Mesothelial cell of epicardium (in vitro differentiated cells): ENCODE measurements at regions not wholly inside any gene's neighbourhood (a gene's known extent, or its start where the extent isn't known, plus 50 kb on each side); places are given as distances from the start of the nearest gene placed in this dataset.

Experiments used
- DNase-seq, 2 experiments: peaks; one replicate each; pipeline ENCODE4 v3.0.0; 2021; ENCODE audit warnings: low spot score in 2 of 2; ENCODE audit not compliant: unreplicated experiment in 2 of 2
- H3K27ac Mint-ChIP-seq: 2 replicates; pipeline ENCODE4 v1.8.0; 2021; ENCODE audit warnings: mixed read lengths
- H3K27me3 Mint-ChIP-seq: 2 replicates; pipeline ENCODE4 v1.8.0; 2021; ENCODE audit warnings: low read depth, mixed read lengths
- H3K36me3 Mint-ChIP-seq: 2 replicates; pipeline ENCODE4 v1.8.0; 2021; ENCODE audit warnings: mixed read lengths
- H3K4me1 Mint-ChIP-seq: 2 replicates; pipeline ENCODE4 v1.8.0; 2021; ENCODE audit warnings: mixed read lengths
- H3K4me3 Mint-ChIP-seq: 2 replicates; pipeline ENCODE4 v1.8.0; 2021; ENCODE audit warnings: mild to moderate bottlenecking, moderate library complexity, mixed read lengths
- H3K9me3 Mint-ChIP-seq: 2 replicates; pipeline ENCODE4 v1.8.0; 2021; ENCODE audit warnings: mixed read lengths
- TF ChIP-seq, protein P1 (sequence below): fragments of 200-600 bp; sonication (generic); IDR thresholded peaks from one replicate; pipeline ENCODE4 v1.5.0; 2021; ENCODE audit warnings: antibody characterized with exemption; ENCODE audit not compliant: unreplicated experiment

DNA sequence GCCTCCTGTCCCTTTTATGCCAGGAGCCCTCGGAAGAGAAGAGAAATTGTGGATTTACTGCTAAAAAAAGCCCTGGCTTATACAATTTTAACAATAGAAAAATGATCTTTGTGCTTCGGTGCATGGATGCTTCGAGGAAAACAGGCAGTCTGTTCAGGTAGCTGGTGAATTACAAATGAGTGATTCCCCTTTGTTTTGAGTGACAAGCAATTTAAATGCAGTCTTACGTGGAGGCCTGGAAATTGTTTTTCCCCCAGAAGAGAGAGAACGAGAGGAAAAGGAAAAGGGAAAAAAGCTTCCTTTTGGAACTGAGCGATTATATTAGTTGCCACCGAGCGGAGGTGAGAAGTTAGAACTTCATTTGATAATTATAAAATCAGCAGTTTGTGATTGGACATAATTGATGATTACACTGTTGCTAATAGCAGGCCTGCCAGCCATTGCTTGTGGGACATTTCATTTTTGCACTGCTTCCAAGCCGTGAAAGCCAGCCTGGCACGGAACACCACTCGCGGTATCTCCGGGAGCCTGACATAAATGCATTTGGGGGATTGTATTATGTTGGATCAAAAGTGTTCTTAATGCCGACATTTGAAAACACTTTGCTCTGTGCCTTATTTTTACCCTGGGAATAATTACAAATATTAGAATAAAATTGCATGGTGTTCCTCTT, 117.7 kb downstream of the PHETA1 start:
- Mint-ChIP-seq H3K4me3 (no peak overlapping the region), H3K27me3 (peaks cover 21% of the 10 kb centered on the region), H3K27ac (no peak overlapping the region), H3K4me1 (peaks cover 12% of the 10 kb centered on the region), H3K9me3 (peaks cover under 1% of the 10 kb centered on the region), H3K36me3 (peaks cover 2% of the 10 kb centered on the region)
- TF ChIP-seq, protein P1, sequence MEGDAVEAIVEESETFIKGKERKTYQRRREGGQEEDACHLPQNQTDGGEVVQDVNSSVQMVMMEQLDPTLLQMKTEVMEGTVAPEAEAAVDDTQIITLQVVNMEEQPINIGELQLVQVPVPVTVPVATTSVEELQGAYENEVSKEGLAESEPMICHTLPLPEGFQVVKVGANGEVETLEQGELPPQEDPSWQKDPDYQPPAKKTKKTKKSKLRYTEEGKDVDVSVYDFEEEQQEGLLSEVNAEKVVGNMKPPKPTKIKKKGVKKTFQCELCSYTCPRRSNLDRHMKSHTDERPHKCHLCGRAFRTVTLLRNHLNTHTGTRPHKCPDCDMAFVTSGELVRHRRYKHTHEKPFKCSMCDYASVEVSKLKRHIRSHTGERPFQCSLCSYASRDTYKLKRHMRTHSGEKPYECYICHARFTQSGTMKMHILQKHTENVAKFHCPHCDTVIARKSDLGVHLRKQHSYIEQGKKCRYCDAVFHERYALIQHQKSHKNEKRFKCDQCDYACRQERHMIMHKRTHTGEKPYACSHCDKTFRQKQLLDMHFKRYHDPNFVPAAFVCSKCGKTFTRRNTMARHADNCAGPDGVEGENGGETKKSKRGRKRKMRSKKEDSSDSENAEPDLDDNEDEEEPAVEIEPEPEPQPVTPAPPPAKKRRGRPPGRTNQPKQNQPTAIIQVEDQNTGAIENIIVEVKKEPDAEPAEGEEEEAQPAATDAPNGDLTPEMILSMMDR: no peak
- no peak for DNase-seq

DNA sequence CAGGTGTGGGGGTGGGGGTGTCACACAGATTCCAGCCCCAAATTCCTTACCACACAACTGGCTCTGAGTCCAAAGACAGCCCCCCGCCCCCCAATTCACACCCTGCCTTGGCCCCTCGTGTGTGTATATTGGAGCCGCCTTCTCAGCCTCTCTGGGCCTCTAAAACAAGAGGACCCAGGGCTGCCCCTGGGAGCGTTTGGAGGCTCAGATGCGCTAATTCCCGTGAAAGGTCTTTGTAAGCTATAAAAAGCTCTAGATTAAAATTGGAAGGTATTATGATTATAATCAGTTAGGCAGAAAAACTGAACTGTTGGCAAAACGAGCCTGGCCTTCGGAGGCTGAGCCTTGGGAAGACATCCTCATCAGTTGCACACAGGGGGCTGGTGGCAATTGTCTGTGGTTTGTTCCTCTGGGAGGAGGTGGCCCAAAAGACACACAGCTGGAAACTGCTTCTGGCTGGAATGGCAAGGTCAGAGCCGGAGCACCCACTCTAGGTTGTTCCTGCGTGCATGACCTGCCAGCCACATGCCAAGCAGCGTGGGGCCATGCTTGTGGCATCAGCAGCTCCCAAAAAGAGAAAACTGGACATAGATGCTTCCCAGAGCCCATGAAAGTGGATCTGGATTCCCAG, 118.5 kb downstream of the PHETA1 start:
- H3K36me3 Mint-ChIP-seq: peaks cover 2% of the 10 kb centered on the region
- no peak overlapping the region for H3K27ac Mint-ChIP-seq
- H3K9me3 Mint-ChIP-seq: peaks cover 4% of the 10 kb centered on the region
- H3K27me3 Mint-ChIP-seq: peaks cover 16% of the 10 kb centered on the region
- H3K4me1 Mint-ChIP-seq: peaks cover 12% of the 10 kb centered on the region
- no peak overlapping the region for H3K4me3 Mint-ChIP-seq
- TF ChIP-seq, protein P1: no peak
- DNase-seq: no peak

DNA sequence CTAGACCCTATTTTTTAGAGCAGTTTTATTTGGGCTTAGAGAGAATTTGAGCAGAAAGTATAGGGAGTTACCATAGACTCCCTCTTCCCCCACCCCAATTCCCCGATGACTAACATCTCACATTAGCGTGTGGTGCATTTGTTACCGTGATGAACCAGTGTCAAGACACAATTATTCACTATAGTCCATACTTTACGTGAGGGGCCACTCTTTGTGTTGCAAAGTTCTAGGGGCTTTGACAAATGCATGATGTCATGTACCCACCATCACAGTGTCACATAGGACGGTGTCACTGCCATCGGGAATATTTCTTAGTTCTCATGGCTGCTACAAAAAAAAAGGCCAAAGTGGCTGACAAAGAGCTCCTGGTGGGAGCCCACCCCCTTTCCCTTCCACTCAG, 119.1 kb downstream of the PHETA1 start:
- no peak for DNase-seq
- H3K4me1 Mint-ChIP-seq: peaks cover 12% of the 10 kb centered on the region
- H3K9me3 Mint-ChIP-seq: peaks cover 4% of the 10 kb centered on the region
- H3K27ac Mint-ChIP-seq: no peak overlapping the region
- no peak overlapping the region for H3K4me3 Mint-ChIP-seq
- peaks cover 15% of the 10 kb centered on the region for H3K27me3 Mint-ChIP-seq
- peaks cover 5% of the 10 kb centered on the region for H3K36me3 Mint-ChIP-seq
- TF ChIP-seq, protein P1: no peak

DNA sequence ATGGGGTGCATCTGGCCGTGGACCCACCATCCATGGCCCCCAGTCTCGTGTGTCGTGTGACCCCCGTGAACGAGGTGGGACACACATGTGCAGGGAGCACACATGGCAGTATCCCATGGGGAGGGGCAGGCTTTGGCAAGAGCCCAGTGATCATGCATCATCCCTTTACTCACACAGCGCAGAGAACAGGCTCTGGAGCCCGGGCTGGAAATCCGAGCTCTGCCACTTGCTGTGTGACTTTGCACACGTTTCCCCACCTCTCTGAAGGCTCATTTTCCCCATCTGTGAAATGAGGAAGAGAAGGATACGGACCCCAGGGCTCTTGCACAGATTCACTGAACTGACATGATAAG, 119.9 kb downstream of the PHETA1 start:
- no peak for DNase-seq

DNA sequence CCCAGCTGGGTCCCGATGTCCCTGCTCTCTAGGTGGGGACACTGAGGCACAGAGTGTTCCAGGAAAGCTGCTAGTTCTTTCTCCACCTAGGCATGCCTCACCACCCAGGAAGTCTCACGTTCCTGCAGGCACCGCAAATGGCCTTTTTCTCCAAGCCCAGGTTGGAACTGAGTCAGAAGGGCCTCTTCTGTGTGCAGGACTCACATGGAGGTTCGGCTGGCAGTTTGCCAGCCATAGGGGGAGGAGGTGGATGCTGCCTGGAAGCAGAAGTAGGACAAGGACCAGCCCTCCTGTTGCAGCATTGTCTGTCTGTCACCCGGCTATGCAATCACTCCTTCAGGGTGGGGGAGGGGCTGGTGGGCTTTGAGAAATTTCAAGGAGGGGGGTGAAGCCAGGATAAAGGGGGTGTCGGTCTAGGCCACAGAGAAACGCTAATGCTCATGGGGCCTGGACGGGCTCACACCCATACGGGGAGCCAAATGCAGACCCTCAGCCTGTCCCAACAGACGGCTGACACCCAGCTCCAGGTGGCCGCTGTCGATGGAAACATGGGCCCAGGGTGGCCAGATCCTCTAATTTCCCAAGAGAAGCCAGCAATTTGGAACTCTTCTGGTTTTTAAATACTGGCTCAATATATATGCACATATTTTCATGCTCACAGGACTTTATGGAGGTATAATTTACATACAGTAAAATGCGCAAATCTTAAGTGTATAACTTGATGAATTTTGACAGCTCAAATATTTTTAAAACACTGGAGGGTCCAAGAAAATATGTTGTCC, 120.5 kb downstream of the PHETA1 start:
- Mint-ChIP-seq H3K27me3 (peaks cover 11% of the 10 kb centered on the region), H3K4me3 (no peak overlapping the region), H3K9me3 (peaks cover 7% of the 10 kb centered on the region), H3K27ac (no peak overlapping the region), H3K36me3 (peaks cover 9% of the 10 kb centered on the region), H3K4me1 (peaks cover 12% of the 10 kb centered on the region)
- DNase-seq: peak in 1 of 2 experiments; percentile 55
- TF ChIP-seq, protein P1: no peak

More for the DNA sequence above, 119.9 kb downstream of the PHETA1 start:
- H3K27ac Mint-ChIP-seq: no peak overlapping the region
- H3K9me3 Mint-ChIP-seq: peaks cover 7% of the 10 kb centered on the region
- H3K4me3 Mint-ChIP-seq: no peak overlapping the region
- TF ChIP-seq, protein P1: no peak
- H3K36me3 Mint-ChIP-seq: peaks cover 9% of the 10 kb centered on the region
- peaks cover 12% of the 10 kb centered on the region for H3K27me3 Mint-ChIP-seq
- peaks cover 12% of the 10 kb centered on the region for H3K4me1 Mint-ChIP-seq
